ENCODE measurements at regions not wholly inside any gene's neighbourhood (a gene's known extent, or its start where the extent isn't known, plus 50 kb on each side); places are given as distances from the start of the nearest gene placed in this dataset.

GRCh38 chr3:117788506-117788905 is 1078.9 kb downstream of the TUSC7 start (continued):
- TF ChIP-seq, protein P1, sequence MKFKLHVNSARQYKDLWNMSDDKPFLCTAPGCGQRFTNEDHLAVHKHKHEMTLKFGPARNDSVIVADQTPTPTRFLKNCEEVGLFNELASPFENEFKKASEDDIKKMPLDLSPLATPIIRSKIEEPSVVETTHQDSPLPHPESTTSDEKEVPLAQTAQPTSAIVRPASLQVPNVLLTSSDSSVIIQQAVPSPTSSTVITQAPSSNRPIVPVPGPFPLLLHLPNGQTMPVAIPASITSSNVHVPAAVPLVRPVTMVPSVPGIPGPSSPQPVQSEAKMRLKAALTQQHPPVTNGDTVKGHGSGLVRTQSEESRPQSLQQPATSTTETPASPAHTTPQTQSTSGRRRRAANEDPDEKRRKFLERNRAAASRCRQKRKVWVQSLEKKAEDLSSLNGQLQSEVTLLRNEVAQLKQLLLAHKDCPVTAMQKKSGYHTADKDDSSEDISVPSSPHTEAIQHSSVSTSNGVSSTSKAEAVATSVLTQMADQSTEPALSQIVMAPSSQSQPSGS (IDR thresholded peaks at IDR 0.05; ENCODE audit: low read length), result no peak
- TF ChIP-seq KDM5A (IDR thresholded peaks at IDR 0.05; ENCODE audit: low read length), result no peak
